ENCODE measurements at regions not wholly inside any gene's neighbourhood (a gene's known extent, or its start where the extent isn't known, plus 50 kb on each side); places are given as distances from the start of the nearest gene placed in this dataset.

- CTCF ChIA-PET (ENCODE audit: partially characterized antibody): interaction anchor here (1.1 to 8.4 kb wide), 10 partner anchors 10 to 295 kb away, joined by 3 to 62 read pairs (median 4); no protein-coding TSS in a partner anchor
- Histone ChIP-seq H3K4me2 (ENCODE audit: insufficient read depth in 1 of 2, low read depth in 2 of 2, low read length in 2 of 2) (no peak overlapping the region), H3K56ac (replicated peaks; ENCODE audit: insufficient read length, low read depth, low read length) (no peak overlapping the region), H3K27me3 (replicated peaks in 1 of 4; ENCODE audit: control insufficient read depth in 3 of 4, extremely low read depth in 1 of 4, insufficient read depth in 3 of 4, low read length in 3 of 4) (peaks cover 0 to 2% (median 0%) of the 10 kb centered on the region in 4 experiments; a peak in 2 of 7 replicates), H3K23ac (ENCODE audit: insufficient read length) (no peak overlapping the region), H2BK20ac (ENCODE audit: low read length) (no peak overlapping the region), H3K4ac (replicated peaks; ENCODE audit: insufficient read length, low read depth, low read length) (no peak overlapping the region), H2AK5ac (ENCODE audit: low read depth, low read length) (no peak overlapping the region), H3K9me3 (ENCODE audit: insufficient read depth in 2 of 2, low read depth in 1 of 2, low read length in 1 of 2) (no peaks in the 10 kb centered on the region), H3K23me2 (ENCODE audit: low read depth, low read length) (no peaks in the 10 kb centered on the region), H3K14ac (ENCODE audit: insufficient read length) (no peak overlapping the region), H3K36me3 (ENCODE audit: control insufficient read depth in 2 of 4, insufficient read depth in 4 of 4, low read length in 3 of 4) (no peaks in the 10 kb centered on the region), H4K20me1 (replicated peaks in 1 of 2; ENCODE audit: control insufficient read depth in 1 of 2, insufficient read depth in 2 of 2, low read length in 2 of 2) (no peaks in the 10 kb centered on the region), H3K79me2 (ENCODE audit: control insufficient read depth in 1 of 2, insufficient read depth in 2 of 2, low read length in 2 of 2) (no peaks in the 10 kb centered on the region), H3K9ac (replicated peaks in 1 of 4; ENCODE audit: extremely low read depth in 1 of 4, low read depth in 3 of 4, low read length in 3 of 4) (no peak overlapping the region), H2AFZ (ENCODE audit: low read length) (no peak overlapping the region), H4K8ac (ENCODE audit: extremely low read depth, insufficient read depth, low read length) (no peak overlapping the region), H2BK120ac (replicated peaks; ENCODE audit: low read depth, low read length) (no peak overlapping the region), H2BK15ac (ENCODE audit: low read length) (no peak overlapping the region), H3K4me1 (replicated peaks in 1 of 4; ENCODE audit: control insufficient read depth in 3 of 4, insufficient read depth in 4 of 4, low read length in 3 of 4) (no peaks in the 10 kb centered on the region), H2BK12ac (ENCODE audit: low read depth, low read length) (no peak overlapping the region), H3K4me3 (ENCODE audit: extremely low read depth in 1 of 4, insufficient read depth in 2 of 4, low read depth in 3 of 4, low read length in 4 of 4) (no peak overlapping the region), H3K27ac (ENCODE audit: low read depth, low read length) (no peak overlapping the region), H4K5ac (ENCODE audit: insufficient read length, low read depth, low read length) (no peak overlapping the region), H3K79me1 (ENCODE audit: low read depth, low read length) (no peaks in the 10 kb centered on the region), H4K91ac (replicated peaks; ENCODE audit: insufficient read length, low read length) (no peak overlapping the region), H3K18ac (ENCODE audit: extremely low read depth, low read length) (no peak overlapping the region), H2BK5ac (ENCODE audit: low read depth, low read length) (no peak overlapping the region)
- FAIRE-seq (no peak), DNase-seq (ENCODE audit: low read depth in 1 of 2, low spot score in 2 of 2) (no peak)
- POLR2A ChIA-PET (ENCODE audit: partially characterized antibody): no interaction called here
- 67% methylated on average over 1 of the region's 1 CpG; no CpG with 5 or more reads in 1 of the 2 experiments for WGBS, 2 experiments (ENCODE audit: extremely low coverage in 1 of 2, insufficient coverage in 1 of 2, insufficient read length in 1 of 2, insufficient replicate concordance in 2 of 2, low coverage in 1 of 2, low lambda C conversion rate in 2 of 2, missing lambda C conversion rate in 1 of 2)
- no peak for TF ChIP-seq SIN3A (conservative IDR thresholded peaks at IDR 0.05 in 1 of 2, IDR thresholded peaks at IDR 0.05 in 1 of 2; ENCODE audit: low read depth in 1 of 2, low read length in 2 of 2)
- TF ChIP-seq SRF (IDR thresholded peaks at IDR 0.05; ENCODE audit: low read depth, low read length): no peak
- no peak for TF ChIP-seq RFX5 (IDR thresholded peaks at IDR 0.05; ENCODE audit: borderline replicate concordance, low read depth, low read length)
Observed at GRCh38 chr13:95484052-95484451, 68.5 kb upstream of the CLDN10 start.

Data from H1 (cell line).